ENCODE measurements at regions not wholly inside any gene's neighbourhood (a gene's known extent, or its start where the extent isn't known, plus 50 kb on each side); places are given as distances from the start of the nearest gene placed in this dataset.

DNA sequence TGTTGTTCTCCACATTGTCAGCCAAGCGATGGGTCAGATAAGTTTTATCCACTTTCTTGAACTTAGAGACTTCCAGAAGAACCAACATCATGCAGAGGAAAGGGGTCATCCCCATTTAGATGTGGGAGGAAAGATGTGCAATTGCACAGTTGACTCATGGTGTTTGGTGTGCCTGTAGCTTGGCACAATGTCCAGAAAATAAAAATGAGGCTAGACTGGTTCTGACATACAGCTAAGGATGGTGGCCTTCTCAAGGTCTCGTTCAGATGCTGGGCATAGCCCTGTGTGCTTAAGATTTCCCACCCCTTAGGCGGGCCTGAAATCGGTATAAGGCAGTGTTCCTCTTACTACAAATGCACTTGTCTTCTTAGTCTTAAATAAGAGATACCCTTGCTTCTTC lies 101.1 kb downstream of the PCDH7 start:
- H3K27ac ChIP-seq (ENCODE audit: insufficient read depth, low read length), result no peak overlapping the region

DNA sequence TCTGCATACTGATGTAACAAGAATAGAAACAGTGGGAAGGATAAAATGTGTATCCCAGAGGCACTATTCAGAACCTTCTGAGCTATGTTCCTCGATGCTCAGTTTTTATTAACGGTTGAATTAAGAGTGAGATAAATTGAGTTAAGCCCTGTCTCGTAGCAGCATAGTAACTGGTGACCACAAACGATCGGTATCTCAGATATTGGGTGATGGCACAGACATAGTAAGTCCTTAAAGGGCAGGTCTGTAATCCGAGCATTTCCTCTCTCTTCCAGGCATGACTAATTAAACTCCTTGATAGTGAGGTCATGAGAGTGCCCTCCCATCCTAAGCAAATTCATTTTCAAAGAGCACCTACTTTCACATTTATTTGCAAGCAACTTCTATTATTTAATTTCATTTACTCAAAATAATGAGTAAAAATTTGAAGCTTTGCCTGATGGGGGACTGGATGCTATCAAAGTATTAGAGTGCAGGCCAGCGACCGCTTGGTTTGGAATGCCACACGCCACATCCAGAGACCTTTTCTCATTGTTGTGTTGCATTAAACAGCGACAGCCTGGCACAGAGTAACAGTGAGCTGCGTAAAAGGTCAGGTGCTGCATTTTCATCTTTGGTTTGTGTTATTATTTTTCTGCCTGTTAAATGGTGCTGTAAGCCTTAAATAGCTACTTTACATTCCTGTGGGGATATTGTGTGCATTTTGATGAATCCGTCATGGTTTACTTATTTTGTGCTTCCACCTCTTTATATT lies 101.9 kb downstream of the PCDH7 start:
- no peak overlapping the region for H3K27ac ChIP-seq (ENCODE audit: insufficient read depth, low read length)
- H3K4me2 ChIP-seq (ENCODE audit: extremely low read depth, insufficient read depth, low read length), result no peak overlapping the region
- no peaks in the 10 kb centered on the region for H3K4me1 ChIP-seq (ENCODE audit: control insufficient read depth, extremely low read depth, insufficient read depth, low read length)
- DNase-seq (ENCODE audit: low read depth in 2 of 2), result peak; percentile 25 to 96
- no peaks in the 10 kb centered on the region for H4K20me1 ChIP-seq (ENCODE audit: control insufficient read depth, extremely low read depth, insufficient read depth, low read length)
- no peak overlapping the region for H3K9ac ChIP-seq (ENCODE audit: insufficient read depth, low read length)
- no peak overlapping the region for H2AFZ ChIP-seq (ENCODE audit: low read length)
- no peaks in the 10 kb centered on the region for H3K36me3 ChIP-seq (ENCODE audit: control insufficient read depth, insufficient read depth, low read length)
- no peaks in the 10 kb centered on the region for H3K27me3 ChIP-seq (ENCODE audit: control insufficient read depth, insufficient read depth, low read length)
- no peaks in the 10 kb centered on the region for H3K79me2 ChIP-seq (ENCODE audit: control insufficient read depth, insufficient read depth, low read length)
- H3K4me3 ChIP-seq (replicated peaks in 1 of 4; ENCODE audit: control extremely low read depth in 1 of 4, insufficient read depth in 1 of 4, low read depth in 3 of 4, low read length in 4 of 4), result no peak overlapping the region
- no peaks in the 10 kb centered on the region for H3K9me3 ChIP-seq (ENCODE audit: control insufficient read depth, insufficient read depth, low read depth, low read length)
- TF ChIP-seq EZH2 (IDR thresholded peaks at IDR 0.05; ENCODE audit: low read length, missing control alignments), result no peak
- TF ChIP-seq, protein P1, sequence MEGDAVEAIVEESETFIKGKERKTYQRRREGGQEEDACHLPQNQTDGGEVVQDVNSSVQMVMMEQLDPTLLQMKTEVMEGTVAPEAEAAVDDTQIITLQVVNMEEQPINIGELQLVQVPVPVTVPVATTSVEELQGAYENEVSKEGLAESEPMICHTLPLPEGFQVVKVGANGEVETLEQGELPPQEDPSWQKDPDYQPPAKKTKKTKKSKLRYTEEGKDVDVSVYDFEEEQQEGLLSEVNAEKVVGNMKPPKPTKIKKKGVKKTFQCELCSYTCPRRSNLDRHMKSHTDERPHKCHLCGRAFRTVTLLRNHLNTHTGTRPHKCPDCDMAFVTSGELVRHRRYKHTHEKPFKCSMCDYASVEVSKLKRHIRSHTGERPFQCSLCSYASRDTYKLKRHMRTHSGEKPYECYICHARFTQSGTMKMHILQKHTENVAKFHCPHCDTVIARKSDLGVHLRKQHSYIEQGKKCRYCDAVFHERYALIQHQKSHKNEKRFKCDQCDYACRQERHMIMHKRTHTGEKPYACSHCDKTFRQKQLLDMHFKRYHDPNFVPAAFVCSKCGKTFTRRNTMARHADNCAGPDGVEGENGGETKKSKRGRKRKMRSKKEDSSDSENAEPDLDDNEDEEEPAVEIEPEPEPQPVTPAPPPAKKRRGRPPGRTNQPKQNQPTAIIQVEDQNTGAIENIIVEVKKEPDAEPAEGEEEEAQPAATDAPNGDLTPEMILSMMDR (conservative IDR thresholded peaks at IDR 0.05 in 1 of 2, IDR thresholded peaks at IDR 0.05 in 1 of 2; ENCODE audit: low read depth in 1 of 2, low read length in 2 of 2), result no peak

More for the DNA sequence above, 101.1 kb downstream of the PCDH7 start:
- H3K4me2 ChIP-seq (ENCODE audit: extremely low read depth, insufficient read depth, low read length), result no peak overlapping the region
- DNase-seq (ENCODE audit: low read depth in 2 of 2), result no peak
- H4K20me1 ChIP-seq (ENCODE audit: control insufficient read depth, extremely low read depth, insufficient read depth, low read length), result no peaks in the 10 kb centered on the region
- no peaks in the 10 kb centered on the region for H3K9me3 ChIP-seq (ENCODE audit: control insufficient read depth, insufficient read depth, low read depth, low read length)
- no peak overlapping the region for H3K4me3 ChIP-seq (replicated peaks in 1 of 4; ENCODE audit: control extremely low read depth in 1 of 4, insufficient read depth in 1 of 4, low read depth in 3 of 4, low read length in 4 of 4)
- H3K9ac ChIP-seq (ENCODE audit: insufficient read depth, low read length), result no peak overlapping the region
- no peaks in the 10 kb centered on the region for H3K36me3 ChIP-seq (ENCODE audit: control insufficient read depth, insufficient read depth, low read length)
- no peak overlapping the region for H2AFZ ChIP-seq (ENCODE audit: low read length)
- no peaks in the 10 kb centered on the region for H3K4me1 ChIP-seq (ENCODE audit: control insufficient read depth, extremely low read depth, insufficient read depth, low read length)
- H3K79me2 ChIP-seq (ENCODE audit: control insufficient read depth, insufficient read depth, low read length), result no peaks in the 10 kb centered on the region
- H3K27me3 ChIP-seq (ENCODE audit: control insufficient read depth, insufficient read depth, low read length), result no peaks in the 10 kb centered on the region
- no peak for TF ChIP-seq EZH2 (IDR thresholded peaks at IDR 0.05; ENCODE audit: low read length, missing control alignments)
- TF ChIP-seq, protein P1 (conservative IDR thresholded peaks at IDR 0.05 in 1 of 2, IDR thresholded peaks at IDR 0.05 in 1 of 2; ENCODE audit: low read depth in 1 of 2, low read length in 2 of 2), result no peak

DNA sequence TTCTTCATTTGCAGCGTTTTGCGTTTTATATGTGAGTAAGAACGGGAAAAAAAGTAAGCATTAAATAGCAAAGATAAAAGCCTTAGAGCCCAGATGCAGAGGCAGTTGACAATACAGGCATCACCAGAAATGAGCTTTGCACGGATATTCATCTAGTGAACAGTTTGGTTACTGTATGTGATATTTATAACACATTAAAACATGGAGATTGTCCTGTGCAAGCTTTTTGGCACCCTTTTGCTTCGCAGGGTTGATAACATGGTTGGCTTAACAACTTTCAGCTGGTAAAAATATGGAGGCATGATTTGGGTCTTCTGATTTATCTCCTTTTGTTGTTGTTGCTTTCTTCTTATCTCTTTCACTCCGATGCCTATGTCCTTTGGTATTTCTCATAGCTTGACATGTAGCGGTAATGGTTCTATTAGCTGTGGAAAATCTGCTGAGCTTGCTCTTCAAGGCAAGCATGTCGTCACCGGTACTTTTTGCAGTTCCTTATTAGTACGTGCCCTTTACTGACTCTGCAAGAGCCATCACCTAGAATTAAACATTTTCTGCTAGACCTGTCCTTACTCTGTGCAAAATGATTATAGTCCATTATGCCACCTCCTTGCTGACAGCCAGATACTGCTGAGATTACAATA lies 102.9 kb downstream of the PCDH7 start:
- TF ChIP-seq, protein P1 (conservative IDR thresholded peaks at IDR 0.05 in 1 of 2, IDR thresholded peaks at IDR 0.05 in 1 of 2; ENCODE audit: low read depth in 1 of 2, low read length in 2 of 2), result no peak
- no peak for TF ChIP-seq EZH2 (IDR thresholded peaks at IDR 0.05; ENCODE audit: low read length, missing control alignments)

More for the DNA sequence above, 102.9 kb downstream of the PCDH7 start:
- Histone ChIP-seq H3K9me3 (ENCODE audit: control insufficient read depth, insufficient read depth, low read depth, low read length) (no peaks in the 10 kb centered on the region), H3K4me3 (replicated peaks in 1 of 4; ENCODE audit: control extremely low read depth in 1 of 4, insufficient read depth in 1 of 4, low read depth in 3 of 4, low read length in 4 of 4) (no peak overlapping the region), H3K79me2 (ENCODE audit: control insufficient read depth, insufficient read depth, low read length) (no peaks in the 10 kb centered on the region), H3K36me3 (ENCODE audit: control insufficient read depth, insufficient read depth, low read length) (no peaks in the 10 kb centered on the region), H3K4me2 (ENCODE audit: extremely low read depth, insufficient read depth, low read length) (no peak overlapping the region), H4K20me1 (ENCODE audit: control insufficient read depth, extremely low read depth, insufficient read depth, low read length) (no peaks in the 10 kb centered on the region), H3K9ac (ENCODE audit: insufficient read depth, low read length) (no peak overlapping the region), H3K27me3 (ENCODE audit: control insufficient read depth, insufficient read depth, low read length) (no peaks in the 10 kb centered on the region), H3K27ac (ENCODE audit: insufficient read depth, low read length) (no peak overlapping the region), H3K4me1 (ENCODE audit: control insufficient read depth, extremely low read depth, insufficient read depth, low read length) (no peaks in the 10 kb centered on the region), H2AFZ (ENCODE audit: low read length) (no peak overlapping the region)
- no peak for DNase-seq (ENCODE audit: low read depth in 2 of 2)

Data from fibroblast of lung (primary cell).